ENCODE measurements at regions not wholly inside any gene's neighbourhood (a gene's known extent, or its start where the extent isn't known, plus 50 kb on each side); places are given as distances from the start of the nearest gene placed in this dataset.
A peak's percentile ranks its signal among the peaks of the same experiment; 100 is the strongest.

DNA sequence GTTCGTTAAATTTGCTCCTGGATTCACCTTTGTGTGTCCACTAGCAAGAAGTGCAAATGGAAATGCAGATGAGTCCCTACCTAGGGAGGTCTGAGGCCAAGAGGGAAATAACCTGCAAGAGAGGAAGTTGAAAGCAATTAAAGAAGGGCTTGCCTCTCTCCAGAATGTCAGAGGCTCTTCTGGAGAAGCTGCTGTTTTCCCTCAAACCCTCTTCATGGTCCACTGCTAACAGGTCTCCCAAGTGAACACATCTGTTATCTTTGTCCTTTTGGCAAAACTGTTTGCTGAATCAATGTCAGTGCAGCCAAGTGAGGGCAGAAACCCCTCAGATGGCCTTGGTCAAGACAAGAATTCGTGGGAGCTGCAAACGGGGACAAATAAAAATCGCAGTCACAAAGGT is 177.3 kb upstream of the PLXNA2 start:
- no peak for DNase-seq

DNA sequence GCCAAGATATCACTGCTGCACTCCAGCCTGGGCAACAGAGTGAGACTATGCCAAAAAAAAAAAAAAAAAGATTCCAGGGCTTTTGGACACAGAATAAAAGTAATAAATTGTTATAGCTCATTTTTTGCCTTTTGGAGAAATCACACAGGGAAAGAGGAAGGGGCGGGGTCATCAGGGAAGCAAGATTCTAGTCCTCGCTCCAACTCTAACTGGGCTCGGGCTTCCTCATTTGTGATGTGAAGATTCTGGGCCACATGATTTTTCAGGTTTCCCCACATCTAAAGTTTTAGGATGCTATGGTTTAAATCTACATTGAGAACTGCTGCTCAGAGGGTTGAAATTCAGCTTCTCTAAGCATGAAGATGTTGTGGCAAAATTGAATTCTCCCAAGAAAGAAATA is 179.3 kb upstream of the PLXNA2 start:
- DNase-seq: peak; percentile 18

DNA sequence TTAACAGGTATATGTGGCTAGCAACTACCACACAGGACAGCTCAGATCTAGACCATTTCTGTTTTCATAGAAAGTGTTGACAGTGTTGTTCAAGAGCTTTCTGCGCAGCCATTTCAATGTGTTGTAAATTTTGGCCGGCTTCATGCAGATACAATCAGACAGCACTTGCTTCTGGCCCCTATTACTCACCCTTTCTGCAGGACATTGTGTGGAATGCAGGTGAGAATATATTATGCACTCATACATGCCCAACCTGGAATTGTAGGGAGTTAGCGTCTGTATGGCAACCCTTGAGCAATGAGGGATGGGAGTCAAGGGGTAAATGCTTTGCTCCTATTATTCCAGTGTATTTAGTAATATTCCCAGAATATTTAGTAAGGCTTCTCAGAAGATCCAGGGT is 180.9 kb upstream of the PLXNA2 start:
- no peak for DNase-seq

DNA sequence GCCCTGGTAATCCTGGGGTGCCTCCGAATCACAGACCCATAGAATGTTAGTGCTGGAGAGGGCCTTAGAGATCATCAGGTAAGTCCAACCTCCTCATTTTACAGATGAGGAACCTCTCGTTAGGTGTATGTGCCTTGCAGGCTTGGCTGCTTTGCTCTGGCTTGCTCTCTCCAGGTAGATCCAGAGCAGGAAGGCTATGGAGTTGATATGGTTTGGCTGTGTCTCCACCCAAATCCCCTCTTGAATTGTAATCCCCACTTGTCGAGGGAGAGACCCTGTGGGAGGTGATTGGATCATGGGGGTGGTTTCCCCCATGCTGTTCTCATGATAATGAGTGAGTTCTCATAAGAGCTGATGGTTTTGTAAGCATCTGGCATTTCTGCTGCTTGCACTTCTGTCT is 186.0 kb upstream of the PLXNA2 start:
- DNase-seq: no peak

DNA sequence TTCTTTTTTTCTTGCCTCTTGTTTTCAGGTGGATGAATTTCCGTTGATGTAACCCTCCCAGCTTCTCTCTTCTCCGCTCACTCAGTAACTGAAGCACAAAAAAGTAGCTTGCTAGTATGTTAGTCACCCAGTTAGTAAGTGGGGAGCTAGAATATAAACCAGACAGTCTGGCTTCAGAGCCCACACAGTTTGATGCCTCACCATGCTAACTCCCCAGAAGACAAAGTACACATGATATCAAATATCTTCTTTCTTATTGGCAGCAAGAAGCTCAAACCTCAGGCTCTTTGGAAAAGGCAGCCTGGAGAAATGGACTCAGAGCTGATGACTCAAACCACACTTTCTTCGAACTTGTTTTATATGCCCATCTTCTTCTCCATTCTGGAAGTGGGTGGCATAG is 187.5 kb upstream of the PLXNA2 start:
- no peak for DNase-seq

DNA sequence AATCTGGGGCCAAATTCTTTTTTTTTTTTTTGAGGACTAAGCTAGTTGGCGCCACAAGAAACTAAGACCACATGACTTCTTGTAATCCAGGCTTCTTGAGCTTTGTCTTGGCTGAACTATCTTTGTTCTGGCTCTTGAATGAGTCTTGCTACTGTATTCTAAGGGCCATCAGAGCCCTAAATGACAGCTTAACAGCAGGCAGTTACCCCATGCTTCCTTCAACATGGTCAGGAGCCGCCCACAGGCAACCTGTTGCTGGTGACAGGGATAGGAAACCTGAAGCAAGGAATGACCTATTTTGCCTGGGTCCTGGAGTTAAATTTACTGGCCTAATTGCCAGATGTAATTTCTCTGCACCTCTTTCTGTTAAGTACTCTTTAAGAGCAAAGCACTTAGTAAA is 188.2 kb upstream of the PLXNA2 start:
- DNase-seq: no peak

DNA sequence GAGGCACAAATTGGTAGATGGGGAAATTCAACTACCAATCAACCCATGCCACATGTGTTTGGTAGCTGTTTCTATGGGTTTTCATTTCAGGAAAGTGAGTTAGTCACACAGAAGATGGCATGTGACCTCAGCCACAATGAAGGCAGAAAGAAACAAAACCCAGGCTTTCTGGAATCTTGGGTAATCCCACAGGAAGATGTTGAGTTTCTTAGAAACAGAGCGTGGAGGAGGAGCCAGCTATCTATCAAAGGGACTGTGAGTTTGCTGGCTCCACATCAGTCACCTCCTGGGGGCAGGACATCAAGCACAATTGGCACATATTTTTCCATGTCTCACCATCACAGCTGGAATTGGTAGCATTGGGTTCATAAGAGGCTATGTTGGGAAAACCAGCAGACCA is 188.9 kb upstream of the PLXNA2 start:
- DNase-seq: no peak

DNA sequence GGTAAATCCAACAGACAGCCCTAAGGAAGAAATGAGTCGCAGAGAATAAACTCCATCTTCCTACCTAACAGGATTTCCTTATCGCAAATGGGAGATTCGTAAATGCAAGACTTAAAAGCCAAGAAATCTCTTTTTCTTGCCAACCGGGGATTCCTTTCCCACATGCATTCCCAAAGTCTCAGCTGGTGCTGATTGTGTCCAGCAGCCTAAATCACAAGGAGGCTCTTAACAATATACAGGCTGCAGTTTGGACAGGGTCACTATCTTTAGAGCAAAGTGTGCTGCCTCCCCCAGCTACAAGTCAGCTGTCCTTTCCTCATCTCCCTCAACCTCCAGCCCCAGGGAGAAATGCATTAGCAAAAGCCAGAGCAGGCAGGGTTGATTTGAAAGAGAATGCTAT is 189.8 kb upstream of the PLXNA2 start:
- no peak for DNase-seq

DNA sequence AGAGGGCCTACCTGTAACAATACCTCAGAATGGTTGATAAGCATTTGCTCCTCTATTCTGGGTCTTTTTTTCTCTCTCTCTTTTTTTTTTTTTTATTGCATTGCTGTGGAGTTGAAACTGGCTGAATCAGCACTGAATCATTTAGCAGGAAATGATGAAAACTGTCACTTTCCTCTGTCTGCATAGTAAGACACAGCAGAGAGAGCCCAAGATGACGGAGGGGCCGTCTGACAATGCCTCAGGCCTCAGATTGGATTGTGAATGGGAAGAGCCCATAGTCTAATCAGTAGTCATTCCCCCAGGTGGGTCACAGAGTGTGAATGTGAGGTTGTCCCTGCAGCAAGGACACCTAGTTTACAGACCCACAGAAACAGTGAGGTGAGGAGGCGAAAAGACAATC is 193.2 kb upstream of the PLXNA2 start:
- no peak for DNase-seq

DNA sequence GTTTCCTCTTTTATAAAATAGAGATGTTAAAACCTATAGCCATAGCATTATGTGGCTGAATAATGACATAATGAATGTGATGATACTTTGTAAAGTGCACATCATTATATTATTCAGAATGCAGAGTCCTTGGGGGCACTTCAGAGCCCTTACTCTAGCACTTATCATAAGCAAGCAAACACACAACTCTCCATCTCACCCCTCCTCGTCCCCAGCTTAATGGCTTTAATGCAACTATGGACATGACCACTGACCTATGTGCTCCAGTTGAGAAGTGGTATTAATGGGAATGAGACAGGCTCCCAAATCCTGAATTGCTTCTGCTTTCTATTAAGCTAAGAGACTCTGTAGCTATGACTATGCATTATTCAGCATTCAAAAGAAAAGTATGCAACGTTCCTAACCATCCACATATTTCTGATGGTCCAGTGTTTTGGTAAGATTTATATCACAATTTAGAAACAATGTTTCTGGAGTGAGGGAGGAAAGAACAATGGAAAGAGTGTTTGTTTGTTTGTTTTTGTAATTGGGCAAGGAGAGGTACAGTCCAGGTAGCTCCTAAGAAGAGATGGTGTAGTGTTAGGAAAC is 194.0 kb upstream of the PLXNA2 start:
- no peak for DNase-seq

DNA sequence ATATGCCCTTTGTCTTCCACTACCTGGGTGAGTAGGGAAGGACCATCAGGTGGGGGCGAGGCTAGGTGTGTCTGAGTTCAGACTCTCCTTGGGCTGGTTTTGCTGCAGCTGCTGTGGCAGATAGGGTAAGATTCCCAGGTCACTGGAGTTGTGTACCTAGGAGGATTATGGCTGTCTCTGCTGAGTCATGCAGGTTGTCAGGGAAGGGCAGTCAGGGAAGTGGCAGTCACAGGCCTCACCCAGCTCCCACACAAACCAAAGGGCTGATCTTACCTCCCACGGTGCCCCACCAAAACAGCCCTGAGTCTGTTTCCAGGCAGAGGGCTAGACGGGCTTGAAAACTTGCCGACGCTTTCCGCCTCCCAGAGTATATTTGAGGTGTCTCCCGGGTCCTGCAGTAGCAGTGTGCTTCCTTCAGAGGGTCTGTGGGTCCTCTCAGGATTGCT is 201.6 kb upstream of the PLXNA2 start:
- no peak for DNase-seq

DNA sequence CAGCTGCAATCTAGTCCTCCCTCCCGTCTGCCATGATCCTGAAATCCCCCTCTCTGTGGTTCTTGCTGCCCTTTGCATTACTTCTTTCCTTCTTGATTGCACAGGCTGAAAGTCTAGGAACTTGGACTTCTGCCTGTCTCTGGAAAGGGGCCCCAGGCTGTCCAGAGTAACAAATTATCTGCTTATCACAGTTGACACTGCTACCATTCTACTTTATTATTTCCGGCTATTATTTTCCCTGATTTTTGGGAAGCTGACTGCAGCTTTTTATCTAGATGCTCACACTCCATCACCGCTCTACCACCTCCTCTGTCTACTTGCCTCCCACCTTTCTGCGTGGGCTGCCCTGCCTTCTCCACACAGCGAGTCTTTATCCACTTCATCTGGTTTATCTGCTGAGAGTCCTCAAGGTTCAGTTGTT is 202.1 kb upstream of the PLXNA2 start:
- DNase-seq: no peak

DNA sequence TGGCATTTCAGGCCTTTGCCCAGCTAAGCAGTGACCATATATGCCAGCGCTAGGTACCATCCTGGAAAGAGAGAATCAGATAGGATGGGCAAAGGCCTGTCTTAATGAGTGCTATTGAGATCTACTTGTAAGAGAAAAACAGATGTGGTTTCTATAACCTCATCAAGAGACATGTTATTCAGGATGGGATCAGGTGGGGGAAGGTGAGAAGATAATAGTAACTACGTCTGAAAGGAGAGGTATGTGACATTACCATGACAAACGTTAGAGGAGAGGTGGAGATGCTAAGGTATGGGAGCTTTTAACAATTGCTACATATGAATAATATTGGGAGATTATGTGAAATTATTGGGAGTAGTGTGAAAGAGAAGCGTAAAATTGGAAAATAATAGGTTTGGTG is 204.2 kb upstream of the PLXNA2 start:
- DNase-seq: no peak

DNA sequence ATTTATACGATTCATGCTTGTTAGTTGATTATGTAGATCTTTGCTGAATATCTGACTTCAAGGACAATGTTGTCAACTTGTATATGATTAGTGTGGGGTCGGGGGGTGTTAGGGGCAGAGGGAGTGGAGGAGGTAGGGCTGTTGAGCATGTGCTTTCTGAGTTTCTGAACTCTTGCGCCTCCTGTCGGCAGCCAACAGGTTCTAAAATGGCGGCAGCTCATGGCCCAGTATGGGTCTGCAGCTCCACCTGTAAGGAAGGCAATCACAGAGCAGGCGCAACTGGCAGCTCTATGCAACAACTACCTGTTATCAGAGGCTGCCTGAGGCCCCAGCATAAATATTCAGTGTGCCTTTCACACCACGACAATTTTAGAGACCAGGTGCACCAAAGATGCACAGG is 205.8 kb upstream of the PLXNA2 start:
- no peak for DNase-seq

DNA sequence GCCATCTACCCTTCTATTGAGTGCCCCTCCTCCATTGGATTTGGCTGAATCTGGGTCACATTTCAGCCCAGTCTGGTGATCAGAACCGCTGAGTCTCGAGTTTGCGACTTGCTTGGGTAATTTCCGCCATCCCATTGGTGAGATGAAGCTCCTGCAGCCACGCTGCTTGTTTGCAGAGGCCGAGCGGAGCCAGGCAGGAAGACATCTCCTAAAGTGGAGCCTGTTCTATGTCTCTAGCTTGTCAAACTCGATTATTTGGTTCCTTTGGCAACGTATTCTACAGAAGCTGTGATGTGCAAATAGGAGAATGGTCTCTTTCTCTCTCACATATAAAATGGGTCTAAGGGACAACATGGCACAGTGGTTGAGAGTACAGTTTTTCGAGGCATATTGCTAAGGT is 206.8 kb upstream of the PLXNA2 start:
- DNase-seq: no peak

DNA sequence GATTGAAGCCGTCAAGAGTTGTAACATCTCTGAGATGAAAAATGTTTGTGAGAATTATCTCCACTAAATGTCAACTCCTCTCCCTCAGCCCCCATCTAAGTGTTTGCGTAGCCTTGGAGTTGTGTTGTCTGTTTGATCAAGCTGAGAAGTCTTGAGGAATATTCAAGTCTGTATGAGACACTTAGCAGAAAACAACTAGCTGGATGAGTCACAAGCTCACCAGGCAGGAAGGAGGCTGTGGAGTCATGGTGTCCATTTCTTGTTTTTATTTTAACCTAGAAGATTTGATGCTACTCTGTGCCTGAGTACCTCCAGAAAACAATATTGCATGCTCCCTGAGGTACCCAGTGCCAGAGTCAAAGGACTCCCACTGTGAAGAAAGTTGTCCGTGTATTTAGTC is 211.6 kb upstream of the PLXNA2 start:
- DNase-seq: no peak

DNA sequence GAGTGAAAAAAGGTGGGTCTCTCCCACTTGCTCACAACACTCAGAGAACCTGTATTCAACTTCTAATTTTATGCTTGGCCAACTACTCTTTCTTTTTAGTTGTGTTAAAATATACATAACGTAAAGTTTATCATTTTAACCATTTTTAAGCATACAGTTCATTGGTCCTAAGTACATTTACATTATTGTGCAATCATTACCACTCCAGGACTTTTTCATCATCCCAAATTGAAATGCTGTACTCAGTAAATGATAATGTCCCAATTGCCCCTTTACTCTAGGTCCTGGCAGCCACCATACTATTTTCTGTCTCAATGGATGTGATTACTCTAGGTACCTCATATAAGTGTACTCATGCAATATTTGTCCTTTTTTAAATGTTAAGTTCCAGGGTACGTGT is 212.3 kb upstream of the PLXNA2 start:
- DNase-seq: no peak

DNA sequence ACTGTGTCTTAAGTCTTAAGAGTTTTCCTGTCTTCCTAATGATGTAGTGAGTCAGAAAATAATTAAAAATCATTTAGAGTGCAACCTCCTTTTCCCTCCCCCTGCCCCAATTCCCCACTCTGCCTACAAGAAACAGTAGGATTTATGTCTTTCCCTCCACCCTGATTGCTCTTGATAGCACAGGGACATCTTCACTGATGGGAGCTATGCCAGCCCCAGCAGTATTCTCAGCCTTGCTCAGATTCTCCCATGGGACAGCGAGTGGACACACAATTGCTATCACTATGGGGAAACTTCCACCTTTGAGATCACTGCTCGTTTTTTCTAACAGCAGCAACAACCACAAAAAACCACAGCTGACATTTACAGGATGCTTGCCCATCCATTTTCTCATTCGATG is 216.6 kb upstream of the PLXNA2 start:
- no peak for DNase-seq

DNA sequence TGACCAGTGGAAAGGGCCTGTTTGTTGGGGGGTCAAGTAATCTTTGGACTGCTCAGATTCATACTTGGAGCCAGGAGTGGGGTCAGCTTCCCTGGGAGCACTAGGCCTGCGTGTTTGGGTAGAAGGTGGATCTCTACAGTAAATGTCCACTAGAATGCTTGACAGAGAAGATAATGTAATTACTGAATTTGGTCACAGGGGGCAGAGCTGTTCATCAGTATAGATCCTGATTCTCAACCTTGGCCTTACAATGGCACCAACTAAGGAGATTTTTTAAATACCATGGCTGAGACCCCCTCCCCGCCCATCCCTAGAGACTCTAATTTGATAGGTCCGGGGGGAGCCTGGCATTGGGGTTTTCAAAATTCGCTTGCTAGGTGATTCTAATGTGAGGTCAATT is 217.5 kb upstream of the PLXNA2 start:
- no peak for DNase-seq

DNA sequence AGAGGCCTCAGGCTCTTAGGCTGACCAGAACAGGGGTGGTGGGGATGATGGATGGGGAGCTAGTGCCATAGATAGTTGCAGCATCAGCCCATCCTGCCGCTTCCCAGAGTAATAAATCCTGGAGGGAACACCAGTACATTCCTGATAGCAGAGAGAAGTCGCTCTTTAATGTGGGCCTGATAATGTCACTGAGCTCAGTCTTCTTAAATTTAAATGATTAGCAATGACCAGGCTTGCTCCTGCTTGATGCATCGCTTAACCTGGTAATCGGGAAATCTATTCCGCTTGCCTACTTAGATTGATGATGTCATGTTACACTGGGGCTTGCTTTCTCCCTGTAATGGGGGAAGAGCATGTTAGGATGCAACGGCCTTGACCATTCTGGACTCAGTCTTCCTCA is 218.6 kb upstream of the PLXNA2 start:
- DNase-seq: no peak

DNA sequence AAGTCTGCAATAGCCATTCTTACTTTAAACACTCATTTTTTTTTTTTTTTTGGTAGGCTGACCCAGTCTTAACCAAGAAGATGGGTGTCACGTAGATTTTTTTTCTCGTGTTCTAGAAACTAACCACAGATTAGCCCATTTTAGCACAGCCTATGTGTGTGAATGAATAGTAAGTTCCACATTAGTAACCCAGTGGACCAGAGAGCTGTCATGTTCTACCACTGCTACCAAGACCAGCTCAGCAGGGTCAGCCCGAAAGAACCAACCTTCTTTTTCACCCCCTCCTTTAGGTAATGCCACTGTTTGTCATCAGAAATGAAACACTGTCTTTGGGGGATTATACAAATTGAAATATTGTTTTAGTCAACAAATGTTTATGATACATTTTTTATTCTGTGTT is 221.1 kb upstream of the PLXNA2 start:
- DNase-seq: no peak

DNA sequence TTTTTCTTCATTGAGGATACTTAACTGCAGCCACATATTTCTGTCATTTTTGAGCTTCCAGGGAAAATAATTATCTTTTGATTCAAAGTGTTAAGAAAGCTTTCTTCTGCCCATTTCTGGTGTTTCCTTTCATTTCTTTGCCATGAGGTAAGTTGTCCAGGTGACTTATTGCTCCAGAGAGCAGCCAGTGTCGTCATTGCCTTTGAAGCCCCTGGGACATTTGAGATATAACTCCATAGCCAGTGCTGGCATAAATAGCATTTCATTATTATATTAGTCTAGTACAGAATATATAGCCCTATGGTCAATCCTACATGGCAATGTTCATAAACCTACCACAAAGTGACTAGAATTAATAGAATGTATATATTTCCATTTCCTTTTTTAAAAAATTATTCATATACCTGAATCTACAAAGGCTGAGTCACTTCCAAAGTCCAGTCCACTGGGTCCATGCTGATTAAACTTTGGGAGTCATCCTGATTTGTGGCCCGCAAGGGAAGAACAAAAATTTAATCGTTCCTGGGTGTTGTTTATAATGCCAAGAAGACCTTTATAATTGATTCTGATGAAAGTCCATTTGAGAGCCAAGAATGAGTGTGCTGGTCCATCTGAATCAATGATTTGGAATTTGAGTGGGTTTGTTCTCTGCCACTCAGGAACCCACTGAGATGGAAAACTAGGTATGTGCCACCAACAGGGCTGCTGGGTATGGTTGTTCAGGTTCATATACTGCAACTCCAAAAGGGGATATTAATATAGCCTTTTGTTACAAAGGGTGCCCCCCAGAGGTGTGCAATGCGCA is 221.8 kb upstream of the PLXNA2 start:
- DNase-seq: no peak

DNA sequence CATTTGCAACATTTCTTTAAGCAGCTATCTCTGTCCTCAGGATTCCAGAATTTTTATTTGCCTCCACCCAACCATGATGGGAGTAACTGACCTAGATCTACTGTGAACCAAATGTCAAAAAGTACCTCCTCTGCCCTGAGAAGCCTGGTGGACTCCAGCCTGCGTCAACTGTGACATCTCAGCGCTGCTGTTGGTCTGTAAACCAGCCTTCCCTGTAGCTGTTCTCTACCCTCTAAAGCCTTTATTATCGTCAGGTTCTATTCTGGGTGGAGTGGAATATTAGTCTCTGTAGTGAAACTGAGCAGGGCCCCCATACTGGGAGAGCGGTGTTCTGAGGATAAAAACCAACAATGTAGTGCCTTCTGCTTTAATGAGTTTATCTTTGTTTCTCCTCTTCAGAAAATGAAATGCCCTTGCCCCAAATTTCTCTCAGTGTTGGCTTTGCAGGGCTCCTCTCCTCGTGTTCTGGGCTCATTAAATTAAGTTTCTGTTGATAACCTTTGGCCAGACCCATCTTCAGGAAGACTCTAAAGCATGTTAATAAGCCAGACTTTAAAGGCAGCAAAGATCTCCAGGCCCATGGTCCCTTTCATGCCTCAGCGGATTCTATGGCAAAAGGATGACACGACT is 223.1 kb upstream of the PLXNA2 start:
- no peak for DNase-seq

DNA sequence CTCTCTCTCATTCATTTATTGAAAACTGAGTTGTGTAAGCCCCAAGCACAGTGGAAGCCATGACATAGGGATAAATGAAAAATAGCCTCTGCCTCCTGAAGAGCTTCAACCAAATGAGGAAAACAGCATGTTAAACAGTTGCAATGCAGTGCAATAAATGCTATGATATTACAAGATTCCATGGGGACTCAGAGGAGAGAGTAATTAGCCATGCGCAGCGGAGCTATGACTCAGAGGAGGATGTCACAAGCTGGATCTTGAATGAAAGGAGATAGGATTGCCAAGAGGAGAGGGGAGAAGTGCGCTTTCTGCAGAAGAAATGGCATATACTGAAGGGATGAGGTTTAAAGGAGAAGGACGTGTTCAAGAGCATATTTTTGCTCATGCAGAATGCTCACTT is 231.3 kb upstream of the PLXNA2 start:
- DNase-seq: no peak

Data from MV-4-11 (cell line).